ENCODE measurements at regions not wholly inside any gene's neighbourhood (a gene's known extent, or its start where the extent isn't known, plus 50 kb on each side); places are given as distances from the start of the nearest gene placed in this dataset.

GRCh38 chr5:36417668-36418067, 116.0 kb upstream of the RANBP3L start:
- dilution Hi-C loops (cut with MboI; ENCODE audit: extremely low pct_ligation_motif_present, low sequenced_read_pairs): no loop called here
- FAIRE-seq: no peak

GRCh38 chr5:36418152-36418979, 116.7 kb upstream of the RANBP3L start:
- peak overlapping the region; percentile 68 for H3K27ac ChIP-seq (ENCODE audit: control insufficient read depth, insufficient read depth, low read length)
- FAIRE-seq (peak; percentile 96), DNase-seq (ENCODE audit: low read depth, low spot score) (peak; percentile 63)
- dilution Hi-C loops (cut with MboI; ENCODE audit: extremely low pct_ligation_motif_present, low sequenced_read_pairs): no loop called here
- H4K20me1 ChIP-seq (ENCODE audit: control insufficient read depth, extremely low read depth, insufficient read depth, low read length): no peaks in the 10 kb centered on the region
- H3K9me3 ChIP-seq (ENCODE audit: control insufficient read depth, low read depth, low read length): no peaks in the 10 kb centered on the region
- peaks cover 31% of the 10 kb centered on the region for H3K4me1 ChIP-seq (ENCODE audit: control insufficient read depth, extremely low read depth, insufficient read depth, low read length)
- H3K36me3 ChIP-seq (ENCODE audit: control insufficient read depth in 2 of 2, extremely low read depth in 1 of 2, insufficient read depth in 2 of 2, low read length in 2 of 2): no peaks in the 10 kb centered on the region
- H3K4me3 ChIP-seq (ENCODE audit: control insufficient read depth in 2 of 3, extremely low read depth in 1 of 3, insufficient read depth in 2 of 3, low read depth in 1 of 3, low read length in 3 of 3): no peak overlapping the region
- H3K27me3 ChIP-seq (ENCODE audit: control insufficient read depth, extremely low read depth, insufficient read depth, low read length): no peaks in the 10 kb centered on the region
- H2AFZ ChIP-seq (ENCODE audit: control insufficient read depth, low read length): peak overlapping the region; percentile 2
- TF ChIP-seq CTCF (optimal IDR thresholded peaks at IDR 0.05 in 1 of 3, IDR thresholded peaks at IDR 0.05 in 1 of 3, conservative IDR thresholded peaks at IDR 0.05 in 1 of 3; ENCODE audit: extremely low read depth in 1 of 3, insufficient read depth in 2 of 3, low read length in 3 of 3) (no peak), EZH2 (IDR thresholded peaks at IDR 0.05; ENCODE audit: low read length) (no peak)
- H3K9me1 ChIP-seq (ENCODE audit: control insufficient read depth, extremely low read depth, insufficient read depth, low read length): no peaks in the 10 kb centered on the region
- H3K4me2 ChIP-seq (ENCODE audit: control insufficient read depth, extremely low read depth, insufficient read depth, low read depth, low read length): peak overlapping the region; percentile 43
- H3K9ac ChIP-seq (ENCODE audit: control insufficient read depth, extremely low read depth, insufficient read depth, low read length): peak overlapping the region; percentile 20
- no peaks in the 10 kb centered on the region for H3K79me2 ChIP-seq (ENCODE audit: control insufficient read depth, insufficient read depth, low read length)

More at GRCh38 chr5:36417668-36418067, 116.0 kb upstream of the RANBP3L start:
- H3K9me1 ChIP-seq (ENCODE audit: control insufficient read depth, extremely low read depth, insufficient read depth, low read length): no peaks in the 10 kb centered on the region
- H3K79me2 ChIP-seq (ENCODE audit: control insufficient read depth, insufficient read depth, low read length): no peaks in the 10 kb centered on the region
- no peaks in the 10 kb centered on the region for H3K27me3 ChIP-seq (ENCODE audit: control insufficient read depth, extremely low read depth, insufficient read depth, low read length)
- H4K20me1 ChIP-seq (ENCODE audit: control insufficient read depth, extremely low read depth, insufficient read depth, low read length): no peaks in the 10 kb centered on the region
- no peak for DNase-seq (ENCODE audit: low read depth, low spot score)
- H3K36me3 ChIP-seq (ENCODE audit: control insufficient read depth in 2 of 2, extremely low read depth in 1 of 2, insufficient read depth in 2 of 2, low read length in 2 of 2): no peaks in the 10 kb centered on the region
- peak overlapping the region; percentile 20 for H3K9ac ChIP-seq (ENCODE audit: control insufficient read depth, extremely low read depth, insufficient read depth, low read length)
- no peak for TF ChIP-seq EZH2 (IDR thresholded peaks at IDR 0.05; ENCODE audit: low read length)
- no peak for TF ChIP-seq CTCF (optimal IDR thresholded peaks at IDR 0.05 in 1 of 3, IDR thresholded peaks at IDR 0.05 in 1 of 3, conservative IDR thresholded peaks at IDR 0.05 in 1 of 3; ENCODE audit: extremely low read depth in 1 of 3, insufficient read depth in 2 of 3, low read length in 3 of 3)
- no peak overlapping the region for H2AFZ ChIP-seq (ENCODE audit: control insufficient read depth, low read length)
- H3K4me3 ChIP-seq (ENCODE audit: control insufficient read depth in 2 of 3, extremely low read depth in 1 of 3, insufficient read depth in 2 of 3, low read depth in 1 of 3, low read length in 3 of 3): no peak overlapping the region
- peak overlapping the region; percentile 68 for H3K27ac ChIP-seq (ENCODE audit: control insufficient read depth, insufficient read depth, low read length)
- no peaks in the 10 kb centered on the region for H3K9me3 ChIP-seq (ENCODE audit: control insufficient read depth, low read depth, low read length)
- H3K4me1 ChIP-seq (ENCODE audit: control insufficient read depth, extremely low read depth, insufficient read depth, low read length): peaks cover 27% of the 10 kb centered on the region
- H3K4me2 ChIP-seq (ENCODE audit: control insufficient read depth, extremely low read depth, insufficient read depth, low read depth, low read length): peak overlapping the region; percentile 43

All from keratinocyte (primary cell).